Naive B cell (primary cell): ENCODE measurements at regions not wholly inside any gene's neighbourhood (a gene's known extent, or its start where the extent isn't known, plus 50 kb on each side); places are given as distances from the start of the nearest gene placed in this dataset.
"Not testable (repeated sequence)": the region's sequence is repeated elsewhere in the genome, so short reads cannot be mapped to it uniquely, and the experiment has no call there.

Experiments used
- ATAC-seq, 2 donors: fragments of 150-1000 bp; cut with Tn5 transposase; 2 replicates each; pipeline ENCODE4 v1.10.0; 2021; ENCODE audit warnings: low read depth in 2 of 2, mild to moderate bottlenecking in 2 of 2, moderate library complexity in 2 of 2
- DNase-seq: peaks from one replicate; pipeline ENCODE4 v3.0.0; 2022
- H3K27ac Mint-ChIP-seq, 6 donors: one replicate each; pipeline ENCODE4 v1.8.0; 2020 to 2022; ENCODE audit warnings: mild to moderate bottlenecking in 6 of 6, mixed read lengths in 6 of 6, moderate library complexity in 5 of 6, inconsistent platforms in 2 of 6
- H3K27me3 Mint-ChIP-seq, 3 donors: one replicate each; pipeline ENCODE4 v1.8.0; 2021 to 2022; ENCODE audit warnings: mixed read lengths in 3 of 3, mild to moderate bottlenecking in 1 of 3
- H3K36me3 Mint-ChIP-seq, 2 donors: one replicate each; pipeline ENCODE4 v1.8.0; 2020 to 2022; ENCODE audit warnings: mixed read lengths in 2 of 2, inconsistent platforms in 1 of 2, mild to moderate bottlenecking in 1 of 2
- H3K4me1 Mint-ChIP-seq, 3 donors: one replicate each; pipeline ENCODE4 v1.8.0; 2020 to 2022; ENCODE audit warnings: mixed read lengths in 3 of 3, inconsistent platforms in 1 of 3, mild to moderate bottlenecking in 1 of 3, moderate library complexity in 1 of 3
- H3K4me3 Mint-ChIP-seq, 8 donors: one replicate each; pipeline ENCODE4 v1.8.0; 2020 to 2022; ENCODE audit warnings: mild to moderate bottlenecking in 8 of 8, mixed read lengths in 8 of 8, moderate library complexity in 8 of 8, inconsistent platforms in 2 of 8
- H3K9me3 Mint-ChIP-seq, 7 donors: one replicate each; pipeline ENCODE4 v1.8.0; 2020 to 2022; ENCODE audit warnings: mixed read lengths in 7 of 7, mild to moderate bottlenecking in 5 of 7, inconsistent platforms in 2 of 7, moderate library complexity in 1 of 7

GRCh38 chr5:29460971-29461559 lies 1732.4 kb upstream of the CDH6 start:
- no peaks in the 10 kb centered on the region for H3K36me3 Mint-ChIP-seq
- no peak for ATAC-seq
- no peaks in the 10 kb centered on the region for H3K4me1 Mint-ChIP-seq
- H3K9me3 Mint-ChIP-seq, result peaks cover 0 to 2% (median 0%) of the 10 kb centered on the region in 7 donors
- no peak overlapping the region for H3K4me3 Mint-ChIP-seq
- no peak for DNase-seq
- H3K27ac Mint-ChIP-seq, result no peak overlapping the region
- H3K27me3 Mint-ChIP-seq, result no peaks in the 10 kb centered on the region

- not testable (repeated sequence) for H3K4me1 Mint-ChIP-seq, H3K36me3 Mint-ChIP-seq, H3K27me3 Mint-ChIP-seq, H3K4me3 Mint-ChIP-seq, ATAC-seq, H3K27ac Mint-ChIP-seq, H3K9me3 Mint-ChIP-seq, DNase-seq
Measured at GRCh38 chr5:29451004-29451403, 1742.5 kb upstream of the CDH6 start.

GRCh38 chr5:29414681-29415080 lies 1778.8 kb upstream of the CDH6 start:
- no peaks in the 10 kb centered on the region for H3K27me3 Mint-ChIP-seq
- no peak overlapping the region for H3K4me3 Mint-ChIP-seq
- H3K9me3 Mint-ChIP-seq, result peaks cover 0 to 7% (median 0%) of the 10 kb centered on the region in 7 donors
- DNase-seq (no peak), ATAC-seq (no peak)
- no peaks in the 10 kb centered on the region for H3K36me3 Mint-ChIP-seq
- no peaks in the 10 kb centered on the region for H3K4me1 Mint-ChIP-seq
- no peak overlapping the region for H3K27ac Mint-ChIP-seq

- H3K4me1 Mint-ChIP-seq, result no peaks in the 10 kb centered on the region
- no peak for DNase-seq
Measured at GRCh38 chr5:29412979-29413378, 1780.5 kb upstream of the CDH6 start.

GRCh38 chr5:29402270-29402669 lies 1791.2 kb upstream of the CDH6 start:
- H3K4me3 Mint-ChIP-seq, result no peak overlapping the region
- H3K27ac Mint-ChIP-seq, result no peak overlapping the region
- no peaks in the 10 kb centered on the region for H3K36me3 Mint-ChIP-seq
- no peak for DNase-seq
- no peak for ATAC-seq
- peaks cover 9 to 27% (median 19%) of the 10 kb centered on the region in 7 donors for H3K9me3 Mint-ChIP-seq
- H3K4me1 Mint-ChIP-seq, result no peaks in the 10 kb centered on the region
- H3K27me3 Mint-ChIP-seq, result no peaks in the 10 kb centered on the region

More at GRCh38 chr5:29412979-29413378, 1780.5 kb upstream of the CDH6 start:
- H3K4me3 Mint-ChIP-seq, result no peak overlapping the region
- H3K36me3 Mint-ChIP-seq, result no peaks in the 10 kb centered on the region
- H3K27me3 Mint-ChIP-seq, result no peaks in the 10 kb centered on the region
- no peak overlapping the region for H3K27ac Mint-ChIP-seq
- peak in 1 of 2 donors; percentile 7 for ATAC-seq
- peaks cover 0 to 11% (median under 1%) of the 10 kb centered on the region in 7 donors for H3K9me3 Mint-ChIP-seq

GRCh38 chr5:29389993-29390392 lies 1803.5 kb upstream of the CDH6 start:
- no peak for ATAC-seq
- no peaks in the 10 kb centered on the region for H3K4me1 Mint-ChIP-seq

GRCh38 chr5:29387384-29387783 lies 1806.1 kb upstream of the CDH6 start:
- Mint-ChIP-seq H3K9me3 (peaks cover 9 to 17% (median 12%) of the 10 kb centered on the region in 7 donors), H3K4me3 (no peak overlapping the region), H3K4me1 (no peaks in the 10 kb centered on the region), H3K27me3 (no peaks in the 10 kb centered on the region), H3K27ac (no peak overlapping the region), H3K36me3 (no peaks in the 10 kb centered on the region)
- ATAC-seq (no peak), DNase-seq (no peak)

More at GRCh38 chr5:29389993-29390392, 1803.5 kb upstream of the CDH6 start:
- no peak overlapping the region for H3K4me3 Mint-ChIP-seq
- H3K27me3 Mint-ChIP-seq, result no peaks in the 10 kb centered on the region
- H3K9me3 Mint-ChIP-seq, result peaks cover 8 to 14% (median 10%) of the 10 kb centered on the region in 7 donors
- DNase-seq, result no peak
- H3K36me3 Mint-ChIP-seq, result no peaks in the 10 kb centered on the region
- H3K27ac Mint-ChIP-seq, result no peak overlapping the region

GRCh38 chr5:29382780-29383179 lies 1810.7 kb upstream of the CDH6 start:
- peaks cover 0 to 9% (median 4%) of the 10 kb centered on the region in 7 donors for H3K9me3 Mint-ChIP-seq

GRCh38 chr5:29380029-29380428 lies 1813.5 kb upstream of the CDH6 start:
- H3K36me3 Mint-ChIP-seq, result no peaks in the 10 kb centered on the region
- no peak for DNase-seq

More at GRCh38 chr5:29382780-29383179, 1810.7 kb upstream of the CDH6 start:
- no peaks in the 10 kb centered on the region for H3K4me1 Mint-ChIP-seq
- no peaks in the 10 kb centered on the region for H3K27me3 Mint-ChIP-seq
- DNase-seq (no peak), ATAC-seq (no peak)
- H3K4me3 Mint-ChIP-seq, result no peak overlapping the region
- H3K36me3 Mint-ChIP-seq, result no peaks in the 10 kb centered on the region
- H3K27ac Mint-ChIP-seq, result no peak overlapping the region

GRCh38 chr5:29379619-29380018 lies 1813.9 kb upstream of the CDH6 start:
- Mint-ChIP-seq H3K9me3 (peaks cover 0 to 8% (median 2%) of the 10 kb centered on the region in 7 donors), H3K36me3 (no peaks in the 10 kb centered on the region), H3K4me1 (no peaks in the 10 kb centered on the region), H3K27me3 (no peaks in the 10 kb centered on the region), H3K4me3 (no peak overlapping the region), H3K27ac (no peak overlapping the region)
- ATAC-seq (no peak), DNase-seq (no peak)

More at GRCh38 chr5:29380029-29380428, 1813.5 kb upstream of the CDH6 start:
- ATAC-seq, result no peak
- Mint-ChIP-seq H3K27me3 (no peaks in the 10 kb centered on the region), H3K4me3 (no peak overlapping the region), H3K27ac (no peak overlapping the region), H3K4me1 (no peaks in the 10 kb centered on the region), H3K9me3 (peaks cover 0 to 9% (median 2%) of the 10 kb centered on the region in 7 donors)

- H3K27me3 Mint-ChIP-seq, result no peaks in the 10 kb centered on the region
- H3K9me3 Mint-ChIP-seq, result peaks cover 0 to 5% (median 0%) of the 10 kb centered on the region in 7 donors
- H3K4me3 Mint-ChIP-seq, result no peak overlapping the region
- no peak overlapping the region for H3K27ac Mint-ChIP-seq
- no peaks in the 10 kb centered on the region for H3K4me1 Mint-ChIP-seq
- no peak for ATAC-seq
- DNase-seq, result no peak
- no peaks in the 10 kb centered on the region for H3K36me3 Mint-ChIP-seq
Measured at GRCh38 chr5:29378104-29378503, 1815.4 kb upstream of the CDH6 start.

- Mint-ChIP-seq H3K27me3 (no peaks in the 10 kb centered on the region), H3K36me3 (no peaks in the 10 kb centered on the region), H3K27ac (no peak overlapping the region), H3K4me1 (no peaks in the 10 kb centered on the region), H3K4me3 (no peak overlapping the region), H3K9me3 (peaks cover 7 to 18% (median 11%) of the 10 kb centered on the region in 7 donors)
- no peak for DNase-seq
- no peak for ATAC-seq
Measured at GRCh38 chr5:29370248-29370647, 1823.2 kb upstream of the CDH6 start.

GRCh38 chr5:29367176-29367833 lies 1826.2 kb upstream of the CDH6 start:
- Mint-ChIP-seq H3K27me3 (no peaks in the 10 kb centered on the region), H3K27ac (no peak overlapping the region), H3K9me3 (peaks cover 7 to 29% (median 15%) of the 10 kb centered on the region in 7 donors), H3K4me1 (no peaks in the 10 kb centered on the region), H3K36me3 (no peaks in the 10 kb centered on the region), H3K4me3 (no peak overlapping the region)
- no peak for ATAC-seq
- no peak for DNase-seq

- ATAC-seq (no peak), DNase-seq (no peak)
- H3K4me1 Mint-ChIP-seq, result no peaks in the 10 kb centered on the region
- peaks cover 0 to 23% (median 5%) of the 10 kb centered on the region in 7 donors for H3K9me3 Mint-ChIP-seq
- H3K27me3 Mint-ChIP-seq, result no peaks in the 10 kb centered on the region
- H3K27ac Mint-ChIP-seq, result no peak overlapping the region
- H3K36me3 Mint-ChIP-seq, result no peaks in the 10 kb centered on the region
- H3K4me3 Mint-ChIP-seq, result no peak overlapping the region
Measured at GRCh38 chr5:29351170-29351569, 1842.3 kb upstream of the CDH6 start.
